ENCODE measurements at regions not wholly inside any gene's neighbourhood (a gene's known extent, or its start where the extent isn't known, plus 50 kb on each side); places are given as distances from the start of the nearest gene placed in this dataset.

- TF ChIP-seq CTCF (IDR thresholded peaks at IDR 0.05): no peak
- POLR2A ChIA-PET: no interaction called here
Observed at GRCh38 chr5:155189476-155189875, 175.9 kb downstream of the KIF4B start.

GRCh38 chr5:155189981-155190380 is 176.4 kb downstream of the KIF4B start:
- DNase-seq: no peak
- Mint-ChIP-seq H3K27me3 (peaks cover 11% of the 10 kb centered on the region), H3K4me3 (no peak overlapping the region), H3K36me3 (ENCODE audit: low read depth) (no peaks in the 10 kb centered on the region), H3K27ac (no peak overlapping the region), H3K4me1 (ENCODE audit: low read depth) (no peaks in the 10 kb centered on the region), H3K9me3 (peaks cover 7% of the 10 kb centered on the region)
- no peak for TF ChIP-seq CTCF (IDR thresholded peaks at IDR 0.05)
- ChIA-PET POLR2A (no interaction called here), CTCF (no interaction called here)
- intact Hi-C loops (cut with micrococcal nuclease): no loop called here
- ATAC-seq: no peak

More at GRCh38 chr5:155189476-155189875, 175.9 kb downstream of the KIF4B start:
- H3K27ac Mint-ChIP-seq: no peak overlapping the region
- H3K36me3 Mint-ChIP-seq (ENCODE audit: low read depth): no peaks in the 10 kb centered on the region
- DNase-seq: no peak
- peaks cover 11% of the 10 kb centered on the region for H3K27me3 Mint-ChIP-seq
- H3K4me1 Mint-ChIP-seq (ENCODE audit: low read depth): no peaks in the 10 kb centered on the region
- H3K9me3 Mint-ChIP-seq: peaks cover 7% of the 10 kb centered on the region
- no peak overlapping the region for H3K4me3 Mint-ChIP-seq
- intact Hi-C loops (cut with micrococcal nuclease): no loop called here
- no peak for ATAC-seq
- CTCF ChIA-PET: no interaction called here

DNA sequence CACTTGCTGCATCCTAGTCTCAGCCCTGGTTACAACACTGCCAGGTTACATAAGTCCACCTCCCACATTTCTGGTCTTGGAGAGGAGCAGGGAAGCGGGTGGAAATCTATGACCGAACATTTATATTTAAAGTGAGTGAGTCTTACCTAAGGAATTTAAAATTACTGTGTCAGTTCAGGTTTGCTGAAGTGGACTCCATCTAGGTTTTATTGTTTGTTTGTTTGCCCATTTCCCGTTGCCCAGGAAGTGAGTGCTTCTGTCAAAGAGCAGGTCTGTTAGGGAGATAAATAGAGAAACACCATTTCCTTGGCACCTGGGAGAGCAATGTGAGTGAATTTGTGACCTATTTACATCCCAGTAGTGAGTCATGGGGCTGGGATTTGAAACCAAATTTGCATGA is 179.5 kb downstream of the KIF4B start:
- Mint-ChIP-seq H3K27ac (no peak overlapping the region), H3K36me3 (ENCODE audit: low read depth) (no peaks in the 10 kb centered on the region), H3K9me3 (peaks cover 4% of the 10 kb centered on the region), H3K4me3 (no peak overlapping the region), H3K27me3 (peaks cover 11% of the 10 kb centered on the region), H3K4me1 (ENCODE audit: low read depth) (no peaks in the 10 kb centered on the region)
- POLR2A ChIA-PET: no interaction called here
- CTCF ChIA-PET: no interaction called here
- no peak for DNase-seq
- ATAC-seq: no peak
- TF ChIP-seq CTCF (IDR thresholded peaks at IDR 0.05): no peak
- intact Hi-C loops (cut with micrococcal nuclease): no loop called here

DNA sequence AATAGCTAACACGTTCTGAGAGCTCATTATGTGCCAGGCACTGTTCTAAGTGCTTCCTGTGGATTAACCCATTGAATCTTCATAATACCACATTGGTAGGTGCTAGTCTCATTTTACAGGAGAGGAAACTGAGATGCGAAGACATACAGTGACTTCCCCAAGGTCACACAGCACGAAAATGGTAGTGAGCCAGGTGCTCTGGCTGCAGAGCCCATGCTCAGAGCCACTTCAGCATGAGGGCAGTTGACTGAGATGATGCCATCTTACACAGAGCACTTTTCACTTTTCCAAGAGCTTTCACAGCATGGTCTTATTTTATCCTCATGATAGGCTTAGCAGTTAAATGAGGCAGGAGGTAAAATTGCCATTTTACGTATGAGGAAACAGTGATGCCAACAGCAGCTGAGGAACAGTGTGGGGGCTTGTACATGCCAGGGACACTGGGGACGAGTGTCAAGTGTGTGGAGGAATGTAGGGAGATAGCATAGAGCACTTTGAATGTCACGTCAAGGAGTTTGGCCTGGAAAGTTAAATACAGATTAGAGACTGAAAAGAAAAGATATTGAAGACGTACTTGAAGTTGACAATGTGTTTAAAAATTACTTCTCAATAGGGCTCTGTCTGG is 180.0 kb downstream of the KIF4B start:
- intact Hi-C loops (cut with micrococcal nuclease): no loop called here
- ChIA-PET POLR2A (no interaction called here), CTCF (no interaction called here)
- Mint-ChIP-seq H3K36me3 (ENCODE audit: low read depth) (no peaks in the 10 kb centered on the region), H3K27ac (no peak overlapping the region), H3K9me3 (peaks cover under 1% of the 10 kb centered on the region), H3K4me1 (ENCODE audit: low read depth) (no peaks in the 10 kb centered on the region), H3K4me3 (no peak overlapping the region), H3K27me3 (peaks cover 11% of the 10 kb centered on the region)
- TF ChIP-seq CTCF (IDR thresholded peaks at IDR 0.05): no peak
- ATAC-seq: no peak
- no peak for DNase-seq

DNA sequence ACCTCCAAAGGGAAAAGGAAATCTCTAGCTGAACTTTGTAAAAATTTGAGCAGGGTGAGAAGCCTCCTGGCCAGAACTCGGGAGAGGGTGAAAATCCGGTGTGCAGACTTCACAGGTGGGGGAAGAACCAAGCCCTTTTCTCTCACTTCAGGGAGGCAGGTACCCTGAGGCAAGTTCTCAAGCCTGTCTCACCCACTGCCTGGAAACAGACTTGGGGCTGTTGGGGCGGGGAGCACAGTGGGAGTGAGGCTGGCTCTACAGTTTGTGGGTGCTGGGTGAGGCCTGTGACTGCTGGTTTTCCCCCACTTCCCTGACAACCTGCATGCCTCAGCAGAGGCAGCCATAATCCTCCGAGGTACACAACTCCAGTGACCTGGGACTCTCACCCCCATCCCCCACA is 187.1 kb downstream of the KIF4B start:
- no peak for DNase-seq
- TF ChIP-seq CTCF (IDR thresholded peaks at IDR 0.05): no peak
- no peaks in the 10 kb centered on the region for H3K9me3 Mint-ChIP-seq
- ATAC-seq: no peak
- ChIA-PET CTCF (no interaction called here), POLR2A (no interaction called here)
- H3K36me3 Mint-ChIP-seq (ENCODE audit: low read depth): no peaks in the 10 kb centered on the region
- intact Hi-C loops (cut with micrococcal nuclease): no loop called here
- peaks cover 4% of the 10 kb centered on the region for H3K27me3 Mint-ChIP-seq
- H3K27ac Mint-ChIP-seq: no peak overlapping the region
- no peaks in the 10 kb centered on the region for H3K4me1 Mint-ChIP-seq (ENCODE audit: low read depth)
- no peak overlapping the region for H3K4me3 Mint-ChIP-seq

Measured in activated CD8-positive, alpha-beta T cell treated with anti-CD3 and anti-CD28 coated beads for 36 hours (primary cell).